ENCODE measurements at regions not wholly inside any gene's neighbourhood (a gene's known extent, or its start where the extent isn't known, plus 50 kb on each side); places are given as distances from the start of the nearest gene placed in this dataset.

DNA sequence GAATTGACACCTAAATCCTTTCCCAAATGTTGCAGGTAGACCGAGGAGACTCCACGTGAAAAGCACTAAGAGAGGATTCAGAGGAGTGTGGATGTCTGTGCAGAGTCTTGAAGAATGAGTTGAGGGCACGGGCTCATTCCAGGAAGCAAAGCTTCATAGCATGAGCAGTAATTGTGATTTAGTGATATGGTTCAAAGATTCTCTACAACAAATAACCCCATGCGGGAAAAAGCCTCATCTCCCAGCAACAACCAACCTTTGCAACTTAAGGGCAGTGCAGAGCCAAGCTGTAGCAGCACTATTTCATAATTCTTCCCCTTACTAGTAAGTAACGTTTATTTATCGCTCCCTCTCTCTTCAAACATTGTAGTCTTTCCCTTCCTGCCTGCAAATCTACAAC is 87.5 kb upstream of the CLMP start:
- TF ChIP-seq, protein P1, sequence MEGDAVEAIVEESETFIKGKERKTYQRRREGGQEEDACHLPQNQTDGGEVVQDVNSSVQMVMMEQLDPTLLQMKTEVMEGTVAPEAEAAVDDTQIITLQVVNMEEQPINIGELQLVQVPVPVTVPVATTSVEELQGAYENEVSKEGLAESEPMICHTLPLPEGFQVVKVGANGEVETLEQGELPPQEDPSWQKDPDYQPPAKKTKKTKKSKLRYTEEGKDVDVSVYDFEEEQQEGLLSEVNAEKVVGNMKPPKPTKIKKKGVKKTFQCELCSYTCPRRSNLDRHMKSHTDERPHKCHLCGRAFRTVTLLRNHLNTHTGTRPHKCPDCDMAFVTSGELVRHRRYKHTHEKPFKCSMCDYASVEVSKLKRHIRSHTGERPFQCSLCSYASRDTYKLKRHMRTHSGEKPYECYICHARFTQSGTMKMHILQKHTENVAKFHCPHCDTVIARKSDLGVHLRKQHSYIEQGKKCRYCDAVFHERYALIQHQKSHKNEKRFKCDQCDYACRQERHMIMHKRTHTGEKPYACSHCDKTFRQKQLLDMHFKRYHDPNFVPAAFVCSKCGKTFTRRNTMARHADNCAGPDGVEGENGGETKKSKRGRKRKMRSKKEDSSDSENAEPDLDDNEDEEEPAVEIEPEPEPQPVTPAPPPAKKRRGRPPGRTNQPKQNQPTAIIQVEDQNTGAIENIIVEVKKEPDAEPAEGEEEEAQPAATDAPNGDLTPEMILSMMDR (IDR thresholded peaks at IDR 0.05) = no peak
- DNase-seq (ENCODE audit: low spot score) (no peak), ATAC-seq (ENCODE audit: low FRiP score) (no peak)

DNA sequence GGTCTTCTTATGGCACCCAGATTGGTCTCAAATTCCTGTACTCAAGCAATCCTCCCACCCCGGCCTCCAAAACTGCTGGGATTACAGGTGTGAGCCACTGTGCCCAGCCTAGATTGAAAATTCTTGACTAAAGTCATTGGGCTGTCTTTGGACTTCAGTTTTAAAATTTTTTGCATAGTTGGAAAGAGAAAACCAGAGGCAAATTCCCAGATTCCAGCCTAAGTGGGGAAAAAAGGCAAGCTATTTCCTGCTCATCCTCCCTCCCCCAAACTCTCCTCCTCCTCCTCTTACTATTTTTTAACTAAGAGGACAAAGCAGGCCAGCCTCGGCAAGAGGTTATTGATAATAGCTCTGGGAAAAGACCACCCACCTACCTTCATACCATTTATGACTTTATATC is 78.6 kb upstream of the CLMP start:
- no peak for DNase-seq (ENCODE audit: low spot score)
- TF ChIP-seq, protein P1 (IDR thresholded peaks at IDR 0.05) = no peak
- no peak for ATAC-seq (ENCODE audit: low FRiP score)

DNA sequence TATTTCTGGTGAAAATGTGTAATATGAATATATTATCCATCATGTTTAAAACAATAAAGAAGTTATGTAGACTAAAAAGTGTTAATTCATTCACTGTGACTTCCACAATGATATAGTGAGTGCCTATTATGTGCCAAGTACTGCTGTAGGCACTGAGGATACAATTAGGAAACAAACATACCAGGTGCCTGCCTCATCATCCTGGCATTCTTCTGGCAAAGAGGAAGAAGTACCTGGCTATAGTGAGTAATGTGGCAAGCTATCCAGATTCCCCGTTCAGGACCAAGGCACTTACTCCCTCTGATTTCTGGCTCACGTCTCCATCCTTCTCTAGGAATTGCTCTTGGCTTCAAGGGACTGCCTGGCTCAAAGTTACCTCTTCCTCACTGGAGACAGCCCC is 77.5 kb upstream of the CLMP start:
- TF ChIP-seq, protein P1 (IDR thresholded peaks at IDR 0.05) = no peak
- DNase-seq (ENCODE audit: low spot score) (no peak), ATAC-seq (ENCODE audit: low FRiP score) (peak; percentile 51)

DNA sequence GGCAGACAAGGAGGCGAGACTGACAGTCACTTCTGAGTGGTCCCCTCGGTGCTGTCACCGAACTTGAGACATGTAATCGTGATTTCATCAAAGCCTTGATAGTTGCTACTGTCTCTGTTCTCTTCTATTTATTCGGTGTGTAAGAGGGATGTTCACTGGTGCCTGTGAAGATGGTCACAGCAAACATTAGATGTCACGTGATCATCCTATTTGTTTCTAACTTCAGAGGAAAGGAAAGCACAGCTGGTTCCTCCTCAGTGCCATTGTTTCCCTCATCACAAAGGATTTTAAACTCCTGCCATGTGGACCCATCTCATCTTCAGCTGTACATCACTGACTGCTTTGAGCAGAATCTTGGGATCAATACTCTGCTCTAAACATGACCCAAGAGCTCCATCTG is 73.1 kb upstream of the CLMP start:
- ATAC-seq (ENCODE audit: low FRiP score) (no peak), DNase-seq (ENCODE audit: low spot score) (no peak)
- TF ChIP-seq, protein P1 (IDR thresholded peaks at IDR 0.05) = no peak

DNA sequence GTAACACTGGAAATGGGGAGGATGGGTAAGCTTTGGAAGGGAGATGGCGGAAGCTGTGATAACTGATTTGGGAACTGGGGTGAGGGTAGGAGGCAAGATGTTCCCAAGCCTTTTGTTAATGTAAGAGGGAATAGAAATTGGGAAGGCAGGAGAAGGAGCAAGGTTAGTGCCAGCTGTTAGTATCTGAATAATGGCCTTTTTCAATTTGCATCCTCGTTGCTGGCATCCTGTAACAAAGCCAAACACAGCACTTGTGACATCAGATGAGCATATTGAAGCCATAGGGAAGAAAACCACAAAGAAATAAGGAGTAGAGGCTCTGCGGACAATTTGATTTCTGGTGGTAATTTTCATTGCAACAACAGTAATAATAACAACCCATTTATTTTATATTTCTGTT is 70.9 kb upstream of the CLMP start:
- TF ChIP-seq, protein P1 (IDR thresholded peaks at IDR 0.05) = no peak
- no peak for ATAC-seq (ENCODE audit: low FRiP score)
- no peak for DNase-seq (ENCODE audit: low spot score)

DNA sequence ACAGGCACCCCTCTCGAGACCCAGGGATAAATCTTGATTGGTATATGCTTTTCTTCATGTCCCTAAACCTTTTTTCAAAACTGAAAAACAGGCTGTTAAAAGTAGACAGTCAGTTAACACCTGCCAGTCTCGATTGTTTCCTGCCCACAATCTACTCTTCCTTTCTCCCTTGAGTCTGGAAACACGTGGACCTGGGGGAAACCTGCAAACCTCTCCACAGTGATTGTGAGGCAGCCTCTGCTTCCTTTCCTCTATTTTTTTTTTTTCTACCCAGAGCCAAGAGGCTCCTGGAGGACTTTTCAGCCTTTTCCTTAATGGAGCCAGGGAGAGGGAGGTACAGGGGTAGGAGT is 69.4 kb upstream of the CLMP start:
- no peak for DNase-seq (ENCODE audit: low spot score)
- ATAC-seq (ENCODE audit: low FRiP score) = no peak
- TF ChIP-seq, protein P1 (IDR thresholded peaks at IDR 0.05) = no peak

DNA sequence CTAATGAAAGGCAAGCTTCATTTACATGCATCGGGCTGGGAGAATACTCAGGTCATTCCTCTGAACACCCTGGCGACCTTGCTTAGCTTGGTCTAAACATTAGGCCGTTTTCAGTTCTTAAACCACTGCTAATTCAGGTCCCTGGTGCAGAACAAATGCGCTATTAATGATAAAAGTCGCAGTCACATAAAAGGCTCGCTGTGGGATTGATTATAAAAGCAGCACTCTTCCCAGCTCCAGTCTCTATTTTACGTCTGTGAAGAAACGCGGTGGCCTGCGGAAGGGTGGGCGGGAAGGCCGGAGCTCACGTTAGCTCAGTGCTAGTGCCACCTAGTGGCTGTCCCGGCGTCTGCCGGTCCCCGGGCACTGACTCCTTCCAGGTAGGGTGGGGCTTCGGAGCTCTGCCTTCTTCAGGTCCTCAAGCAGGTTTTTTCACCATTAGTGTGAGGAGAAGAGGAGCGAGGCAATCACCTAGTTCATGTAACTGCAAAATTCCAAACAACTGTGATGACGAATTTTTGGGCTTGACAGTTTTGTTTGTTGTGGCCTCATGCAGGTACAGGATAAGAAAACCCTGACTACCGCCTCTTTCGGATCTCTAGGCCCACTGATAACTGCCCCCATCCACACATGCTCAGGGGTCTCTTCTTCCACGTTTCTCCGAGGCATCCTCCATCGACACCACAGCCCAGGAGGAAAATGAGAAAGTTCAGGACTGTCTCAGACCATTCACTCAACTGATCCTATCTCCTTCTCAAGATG is 66.5 kb upstream of the CLMP start:
- ATAC-seq (ENCODE audit: low FRiP score) = peak; percentile 89
- TF ChIP-seq, protein P1 (IDR thresholded peaks at IDR 0.05) = peak in 1 of 3 donors; percentile 40

More for the DNA sequence above, 66.5 kb upstream of the CLMP start:
- peak; percentile 74 for DNase-seq (ENCODE audit: low spot score)
